SKM-1 treated with dmso at 0.1 percent for 144 hours (cell line): ENCODE measurements at regions not wholly inside any gene's neighbourhood (a gene's known extent, or its start where the extent isn't known, plus 50 kb on each side); places are given as distances from the start of the nearest gene placed in this dataset.
A peak's percentile ranks its signal among the peaks of the same experiment; 100 is the strongest.

Experiments
- DNase-seq: peaks from one replicate; lab custom pipeline; 2025; ENCODE audit not compliant: unreplicated experiment; lab: John Stamatoyannopoulos, UW

- no peak for DNase-seq
These were observed 212.2 kb downstream of the TRIB2 start for GRCh38 chr2:12928775-12929401.

DNA sequence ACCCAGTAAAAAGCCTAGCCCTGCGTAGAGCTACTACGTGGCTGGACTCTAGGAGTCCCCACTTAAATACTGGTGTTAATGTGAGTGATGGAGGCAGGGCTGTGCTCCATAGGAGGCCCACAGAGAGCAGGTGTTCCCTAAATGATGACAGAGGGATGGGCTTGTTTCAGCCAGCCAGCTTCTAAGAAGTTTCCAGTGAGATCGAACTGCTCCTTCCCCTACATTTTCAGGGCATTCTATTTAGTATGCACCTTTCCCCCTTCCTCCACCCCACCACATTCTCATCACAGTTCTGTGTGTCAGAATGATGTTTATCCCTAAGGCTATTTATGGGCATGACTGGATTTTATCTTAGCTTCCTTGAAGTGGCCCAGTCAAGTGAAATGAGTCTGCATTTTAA is 213.0 kb downstream of the TRIB2 start:
- no peak for DNase-seq

GRCh38 chr2:12930391-12930790 is 213.7 kb downstream of the TRIB2 start:
- DNase-seq = no peak

- DNase-seq = peak; percentile 30
These were observed 214.6 kb downstream of the TRIB2 start for GRCh38 chr2:12931186-12931844.

DNA sequence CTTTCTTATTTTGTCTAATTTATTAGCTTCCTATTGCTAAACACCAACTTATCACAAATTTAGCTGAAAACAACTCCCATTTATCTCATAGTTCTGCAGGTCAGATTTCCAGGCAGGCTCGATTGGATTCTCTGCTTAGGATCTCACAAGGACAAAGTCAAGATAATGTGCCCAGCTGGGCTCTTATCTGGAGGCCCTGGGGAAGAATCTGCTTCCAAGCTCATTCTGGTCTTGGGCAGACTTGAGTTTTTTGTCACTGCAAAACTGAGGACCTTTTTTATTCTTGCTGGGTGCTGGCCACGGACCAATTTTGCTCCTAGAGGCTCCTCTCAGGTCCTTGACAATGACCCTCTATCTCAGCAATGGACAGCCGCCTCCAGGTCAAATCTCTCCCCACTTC is 215.5 kb downstream of the TRIB2 start:
- no peak for DNase-seq

- no peak for DNase-seq
These were observed 217.5 kb downstream of the TRIB2 start for GRCh38 chr2:12934146-12934756.

GRCh38 chr2:12935222-12935621 is 218.5 kb downstream of the TRIB2 start:
- no peak for DNase-seq

GRCh38 chr2:12935796-12936195 is 219.1 kb downstream of the TRIB2 start:
- no peak for DNase-seq

GRCh38 chr2:12941203-12941602 is 224.5 kb downstream of the TRIB2 start:
- no peak for DNase-seq

DNA sequence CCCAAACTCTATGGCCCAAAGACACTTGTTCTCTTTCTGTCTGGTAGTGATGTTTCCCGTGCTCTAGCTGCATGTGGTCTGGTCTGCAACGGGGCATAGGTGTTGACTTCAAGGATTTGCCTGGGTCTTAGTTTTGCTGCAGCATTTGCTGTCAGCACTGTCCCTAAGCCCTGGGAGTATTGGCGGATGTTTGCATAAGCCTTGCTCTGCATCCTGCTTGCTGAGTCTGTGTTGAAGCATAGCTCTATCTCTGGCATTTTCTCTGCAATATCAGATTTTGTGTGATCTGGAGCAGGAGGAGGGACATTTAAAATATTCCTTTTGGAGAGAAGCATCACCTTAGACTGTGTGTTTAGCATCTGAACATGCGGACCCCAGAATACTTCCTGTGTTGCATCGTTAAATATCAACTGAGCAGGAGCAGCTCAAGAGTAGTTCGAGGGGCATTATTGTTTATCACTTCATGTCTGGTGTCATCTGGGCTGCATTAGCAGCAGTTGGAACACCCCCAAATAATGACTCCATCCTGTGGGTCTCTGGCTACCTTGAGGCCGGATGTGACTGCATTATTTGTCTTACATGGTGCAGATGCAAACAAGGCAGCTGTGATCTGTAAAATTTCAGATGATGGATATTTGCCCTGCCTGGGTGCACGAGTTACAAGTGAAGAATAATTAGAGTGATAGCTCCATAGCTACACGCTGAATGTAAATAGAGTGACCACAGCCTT is 231.7 kb downstream of the TRIB2 start:
- DNase-seq = no peak

DNA sequence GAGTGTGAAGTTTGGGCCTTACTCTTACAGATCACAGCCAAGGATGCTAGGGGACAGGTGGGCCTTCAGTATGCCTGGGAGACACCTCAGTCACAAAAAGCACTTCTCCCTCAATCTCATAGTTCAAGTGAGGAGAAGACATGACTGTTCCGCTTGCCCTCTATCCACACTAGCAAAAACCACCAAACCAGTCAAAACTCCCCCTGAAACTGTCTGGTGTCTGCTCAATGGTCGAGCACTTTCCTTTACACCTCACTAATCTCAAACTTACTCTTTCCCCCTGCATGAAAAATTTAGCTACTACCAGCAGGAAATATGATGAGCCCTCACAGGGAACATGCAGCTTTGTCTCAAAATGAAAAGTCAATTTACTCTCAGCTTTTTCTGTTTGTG is 232.2 kb downstream of the TRIB2 start:
- no peak for DNase-seq

DNA sequence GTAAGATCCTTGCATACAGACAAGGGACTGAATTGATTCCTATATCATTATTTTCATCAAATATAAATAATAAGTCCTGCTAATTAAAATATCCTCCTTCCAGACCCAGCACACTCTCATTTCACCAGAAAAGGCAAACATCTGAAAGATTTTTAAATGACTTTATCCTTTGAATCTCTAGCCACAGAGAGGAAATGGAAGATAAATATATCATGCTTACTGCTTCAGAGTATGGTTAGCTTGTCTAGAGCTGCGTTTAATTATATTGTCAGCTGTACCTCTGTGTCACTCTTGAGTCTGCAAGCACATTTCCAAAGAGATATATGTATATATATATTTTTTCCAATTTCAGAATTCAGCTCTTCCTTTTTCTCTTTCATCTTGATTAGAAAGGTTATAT is 232.7 kb downstream of the TRIB2 start:
- no peak for DNase-seq

GRCh38 chr2:12950174-12950573 is 233.4 kb downstream of the TRIB2 start:
- DNase-seq = no peak

DNA sequence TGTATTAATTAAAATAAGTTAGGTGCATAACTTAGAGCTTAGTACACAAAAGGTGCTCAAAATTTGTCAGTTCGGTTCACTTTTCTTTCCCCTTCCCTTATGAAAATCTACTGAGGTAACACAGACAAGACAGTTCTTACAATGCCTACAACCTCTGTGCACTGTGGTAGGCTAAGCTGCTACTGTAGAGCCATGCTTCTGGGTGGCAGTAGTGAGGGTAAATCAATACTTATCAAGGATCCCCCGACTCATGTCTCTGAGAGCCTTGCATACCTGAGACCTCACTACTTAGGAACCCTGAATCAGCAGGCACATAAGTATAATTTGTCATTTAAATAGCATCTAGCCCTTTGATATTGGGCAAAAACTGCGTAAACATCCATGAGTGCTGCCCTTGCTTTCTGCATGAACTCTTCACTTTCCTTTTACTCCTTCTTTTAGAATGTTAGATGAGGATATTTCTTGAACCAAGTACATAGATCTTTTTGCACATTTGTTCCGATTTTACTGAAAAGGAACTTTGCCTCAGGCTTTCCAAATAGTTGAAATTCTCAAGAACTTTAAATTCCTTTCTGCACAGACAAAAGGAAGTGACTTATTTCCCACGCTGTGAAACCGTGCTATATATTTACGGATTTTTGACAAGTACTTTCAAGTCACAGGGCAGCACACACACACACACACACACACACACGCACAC is 234.4 kb downstream of the TRIB2 start:
- no peak for DNase-seq

DNA sequence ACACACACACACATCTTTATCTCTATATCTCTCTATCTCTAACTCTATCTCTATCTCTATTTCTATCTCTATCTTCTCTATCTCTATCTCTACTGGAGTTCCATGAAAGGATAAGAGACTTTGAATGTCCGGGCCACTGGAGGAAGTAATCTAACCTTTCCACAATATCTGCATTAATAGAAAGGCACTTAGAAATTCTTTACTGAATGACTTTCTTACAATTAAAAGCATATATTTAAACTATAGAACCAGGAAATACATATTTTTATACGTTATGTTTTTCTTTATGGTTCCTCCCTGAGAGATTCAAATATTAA is 234.9 kb downstream of the TRIB2 start:
- no peak for DNase-seq

GRCh38 chr2:12953596-12953995 is 236.9 kb downstream of the TRIB2 start:
- no peak for DNase-seq

DNA sequence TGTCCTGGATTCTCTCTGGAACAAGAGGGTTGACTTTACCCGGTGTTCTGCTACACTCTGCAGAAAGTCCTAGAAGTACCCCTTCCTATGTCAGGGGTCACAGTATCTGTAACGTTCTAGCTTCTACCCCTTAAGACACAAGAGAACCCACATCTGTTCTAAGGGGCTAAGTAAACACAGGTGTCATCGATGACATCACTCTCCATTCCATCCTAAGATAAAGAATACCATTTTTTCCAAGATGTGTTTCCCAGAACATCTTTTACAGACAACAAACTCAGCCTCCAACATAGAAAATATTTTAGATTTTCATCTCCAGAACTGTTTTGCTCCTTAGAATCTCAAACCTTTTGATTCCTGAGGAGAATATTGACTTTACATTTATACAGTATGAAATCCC is 239.1 kb downstream of the TRIB2 start:
- no peak for DNase-seq

DNA sequence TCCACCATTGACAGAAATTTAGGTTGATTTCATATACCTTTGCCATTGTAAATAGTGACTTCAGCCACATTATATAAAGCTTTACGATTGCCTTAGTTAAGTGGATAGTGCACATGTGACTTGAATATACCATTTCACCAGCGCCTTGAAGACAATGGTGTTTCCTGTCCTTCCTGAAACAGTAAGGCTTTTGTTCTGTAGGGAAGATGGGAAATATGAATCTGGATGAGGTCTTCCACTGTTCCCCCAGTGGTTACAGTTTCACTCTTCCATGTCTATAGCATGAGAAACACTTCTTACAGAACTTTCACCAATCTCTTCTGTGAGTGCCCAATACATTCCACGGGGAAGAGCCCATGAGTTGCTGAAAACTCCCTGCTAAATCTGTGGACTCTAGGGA is 240.5 kb downstream of the TRIB2 start:
- DNase-seq = no peak

GRCh38 chr2:12959935-12960334 is 243.2 kb downstream of the TRIB2 start:
- DNase-seq = no peak

- no peak for DNase-seq
These were observed 243.9 kb downstream of the TRIB2 start for GRCh38 chr2:12960671-12961070.

DNA sequence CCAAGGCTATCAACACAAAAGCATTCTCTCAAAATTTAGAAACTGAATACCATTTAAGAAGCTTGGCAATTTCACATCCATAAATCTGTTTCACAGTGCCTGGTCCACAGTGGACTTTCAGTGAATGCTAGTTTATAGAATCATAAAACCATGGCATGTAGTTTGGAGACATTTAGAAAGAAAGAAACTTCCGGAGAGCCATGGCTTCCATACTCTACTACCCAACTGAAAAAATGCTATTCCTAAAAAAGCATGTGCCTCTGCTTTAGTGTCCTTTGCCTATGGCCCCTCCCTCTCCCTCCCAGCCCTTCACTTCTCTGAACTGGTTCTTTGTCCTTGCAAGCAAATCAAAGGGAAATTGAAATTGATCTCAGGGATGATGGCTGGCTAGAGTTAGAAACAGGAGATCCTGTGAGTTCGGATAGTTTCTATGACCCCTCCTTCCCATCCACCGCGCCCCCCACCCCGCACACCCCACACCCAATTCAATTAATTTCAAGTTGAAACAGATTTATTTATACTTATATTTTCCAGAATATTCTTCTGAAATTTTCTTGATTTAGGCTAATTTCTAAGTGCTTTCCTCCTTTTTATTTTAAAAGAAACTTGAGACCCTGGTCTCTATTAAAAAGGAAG is 248.3 kb downstream of the TRIB2 start:
- DNase-seq = no peak
